ENCODE measurements at regions not wholly inside any gene's neighbourhood (a gene's known extent, or its start where the extent isn't known, plus 50 kb on each side); places are given as distances from the start of the nearest gene placed in this dataset.

DNA sequence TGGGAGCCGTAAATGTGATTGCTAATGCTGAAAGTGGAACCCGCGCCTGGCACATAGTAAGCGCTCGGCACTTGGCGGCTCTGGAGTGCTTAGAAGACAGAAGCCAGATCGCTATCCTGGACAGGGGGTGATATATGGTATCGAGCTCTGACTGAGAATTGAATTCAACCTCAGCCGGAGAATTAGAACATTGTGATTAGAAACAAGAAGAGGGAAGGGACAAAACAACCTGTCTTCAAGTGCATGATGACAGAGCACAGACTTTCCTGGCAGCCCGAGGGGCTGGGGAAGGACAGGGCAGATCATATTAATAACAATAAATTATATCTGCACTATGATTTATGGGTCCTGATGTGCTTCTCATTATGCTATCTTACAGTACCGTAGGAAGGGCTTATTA, 66.9 kb upstream of the TBX3 start:
- H3K36me3 Mint-ChIP-seq (ENCODE audit: insufficient read depth): no peaks in the 10 kb centered on the region
- peaks cover 40% of the 10 kb centered on the region for H3K27me3 Mint-ChIP-seq
- H3K4me3 Mint-ChIP-seq (ENCODE audit: low read depth): no peak overlapping the region
- no peak for TF ChIP-seq CTCF (IDR thresholded peaks at IDR 0.05; ENCODE audit: unreplicated experiment)
- H3K4me1 Mint-ChIP-seq (ENCODE audit: low read depth): peaks cover 2% of the 10 kb centered on the region
- DNase-seq (ENCODE audit: low spot score, unreplicated experiment): no peak
- H3K9me3 Mint-ChIP-seq (ENCODE audit: low read depth): no peaks in the 10 kb centered on the region
- H3K27ac Mint-ChIP-seq: no peak overlapping the region

DNA sequence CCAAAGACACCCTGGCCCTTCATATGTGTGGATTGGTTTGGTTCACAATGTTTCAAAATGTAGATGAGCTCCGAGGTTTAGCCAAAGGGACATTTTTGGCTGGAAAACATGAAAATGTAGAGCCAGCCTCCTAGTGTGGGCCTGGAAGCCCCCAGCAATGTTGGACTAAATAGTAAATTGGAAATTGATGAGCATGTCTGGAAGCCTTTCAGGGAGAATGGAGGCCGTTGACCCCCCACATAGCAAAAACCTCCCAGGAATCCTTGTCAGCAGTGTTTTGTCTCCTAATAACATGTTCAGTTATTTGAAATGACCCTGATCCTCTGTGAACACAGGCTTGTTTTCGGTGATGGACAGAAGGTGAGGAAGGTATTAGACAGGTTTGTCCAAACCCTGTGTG, 65.1 kb upstream of the TBX3 start:
- peaks cover 40% of the 10 kb centered on the region for H3K27me3 Mint-ChIP-seq
- H3K36me3 Mint-ChIP-seq (ENCODE audit: insufficient read depth): no peaks in the 10 kb centered on the region
- TF ChIP-seq CTCF (IDR thresholded peaks at IDR 0.05; ENCODE audit: unreplicated experiment): no peak
- DNase-seq (ENCODE audit: low spot score, unreplicated experiment): no peak
- no peak overlapping the region for H3K27ac Mint-ChIP-seq
- H3K4me1 Mint-ChIP-seq (ENCODE audit: low read depth): peaks cover 2% of the 10 kb centered on the region
- no peak overlapping the region for H3K4me3 Mint-ChIP-seq (ENCODE audit: low read depth)
- no peaks in the 10 kb centered on the region for H3K9me3 Mint-ChIP-seq (ENCODE audit: low read depth)

GRCh38 chr12:114747012-114747858, 63.3 kb upstream of the TBX3 start:
- Mint-ChIP-seq H3K4me1 (ENCODE audit: low read depth) (no peaks in the 10 kb centered on the region), H3K36me3 (ENCODE audit: insufficient read depth) (no peaks in the 10 kb centered on the region), H3K9me3 (ENCODE audit: low read depth) (no peaks in the 10 kb centered on the region), H3K27ac (no peak overlapping the region), H3K4me3 (ENCODE audit: low read depth) (no peak overlapping the region), H3K27me3 (peaks cover 42% of the 10 kb centered on the region)
- DNase-seq (ENCODE audit: low spot score, unreplicated experiment): no peak
- TF ChIP-seq CTCF (IDR thresholded peaks at IDR 0.05; ENCODE audit: unreplicated experiment): no peak

- TF ChIP-seq CTCF (IDR thresholded peaks at IDR 0.05; ENCODE audit: unreplicated experiment): no peak
- H3K27ac Mint-ChIP-seq: no peak overlapping the region
- H3K36me3 Mint-ChIP-seq (ENCODE audit: insufficient read depth): no peaks in the 10 kb centered on the region
- peaks cover 37% of the 10 kb centered on the region for H3K27me3 Mint-ChIP-seq
- no peaks in the 10 kb centered on the region for H3K9me3 Mint-ChIP-seq (ENCODE audit: low read depth)
- DNase-seq (ENCODE audit: low spot score, unreplicated experiment): no peak
- no peak overlapping the region for H3K4me3 Mint-ChIP-seq (ENCODE audit: low read depth)
- no peaks in the 10 kb centered on the region for H3K4me1 Mint-ChIP-seq (ENCODE audit: low read depth)
Measured at GRCh38 chr12:114746297-114747011, 62.5 kb upstream of the TBX3 start.

- H3K27me3 Mint-ChIP-seq: peaks cover 20% of the 10 kb centered on the region
- no peak for DNase-seq (ENCODE audit: low spot score, unreplicated experiment)
- H3K36me3 Mint-ChIP-seq (ENCODE audit: insufficient read depth): no peaks in the 10 kb centered on the region
- H3K4me1 Mint-ChIP-seq (ENCODE audit: low read depth): no peaks in the 10 kb centered on the region
- no peak overlapping the region for H3K27ac Mint-ChIP-seq
- H3K4me3 Mint-ChIP-seq (ENCODE audit: low read depth): no peak overlapping the region
- no peak for TF ChIP-seq CTCF (IDR thresholded peaks at IDR 0.05; ENCODE audit: unreplicated experiment)
- no peaks in the 10 kb centered on the region for H3K9me3 Mint-ChIP-seq (ENCODE audit: low read depth)
Measured at GRCh38 chr12:114744691-114745090, 60.7 kb upstream of the TBX3 start.
